SU-DHL-6 (cell line): ENCODE measurements at regions not wholly inside any gene's neighbourhood (a gene's known extent, or its start where the extent isn't known, plus 50 kb on each side); places are given as distances from the start of the nearest gene placed in this dataset.

ENCODE experiments used
- H2AFZ ChIP-seq: fragments of 200-600 bp; sonication (generic); 2 replicates; pipeline ENCODE4 v1.6.1; 2014; ENCODE audit warnings: low read depth, mild to moderate bottlenecking, moderate library complexity, mixed read lengths, antibody characterized with exemption, low read length; ENCODE audit not compliant: severe bottlenecking
- H3F3A ChIP-seq: fragments of 200-600 bp; shearing (Covaris generic); 2 replicates; pipeline ENCODE4 v1.6.0; 2016; ENCODE audit warnings: antibody characterized with exemption, mild to moderate bottlenecking; ENCODE audit not compliant: insufficient read depth
- H3K27ac ChIP-seq: fragments of 200-600 bp; sonication (generic); 2 replicates; pipeline ENCODE4 v1.5.1; 2016; ENCODE audit warnings: low read depth, mild to moderate bottlenecking, low read length, moderate library complexity, mixed read lengths
- H3K27me3 ChIP-seq: fragments of 200-600 bp; sonication (generic), shearing (Covaris generic); 2 replicates; pipeline ENCODE4 v1.6.0; 2014; ENCODE audit warnings: mild to moderate bottlenecking, low read length
- H3K36me3 ChIP-seq: fragments of 200-600 bp; sonication (generic); 2 replicates; pipeline ENCODE4 v1.6.1; 2014; ENCODE audit warnings: mild to moderate bottlenecking, low read length, mixed read lengths
- H3K4me2 ChIP-seq: fragments of 300-600, 200-600 bp; shearing (Covaris generic), sonication (generic); 2 replicates; pipeline ENCODE4 v1.6.0; 2014; ENCODE audit warnings: low read length, low read depth, mild to moderate bottlenecking; ENCODE audit not compliant: poor library complexity, severe bottlenecking
- H3K4me3 ChIP-seq: fragments of 200-600 bp; sonication (generic); 2 replicates; pipeline ENCODE4 v1.5.1; 2014; ENCODE audit warnings: antibody characterized with exemption, low read length, mild to moderate bottlenecking, mixed read lengths; ENCODE audit not compliant: insufficient read depth, poor library complexity, severe bottlenecking
- H3K79me2 ChIP-seq: fragments of 200-600 bp; sonication (generic); 2 replicates; pipeline ENCODE4 v1.6.1; 2014; ENCODE audit warnings: mild to moderate bottlenecking, low read length, moderate library complexity; ENCODE audit not compliant: insufficient read depth
- H3K9ac ChIP-seq: fragments of 200-600 bp; sonication (generic); 2 replicates; pipeline ENCODE4 v1.7.0; 2014; ENCODE audit warnings: mild to moderate bottlenecking, low read length
- H3K9me2 ChIP-seq: fragments of 200-600 bp; sonication (generic); replicated peaks from 2 replicates; pipeline ENCODE4 v1.6.1; 2014; ENCODE audit warnings: low read length; ENCODE audit not compliant: insufficient read depth
- H3K9me3 ChIP-seq: fragments of 200-600 bp; sonication (generic); 2 replicates; pipeline ENCODE4 v1.6.1; 2014; ENCODE audit warnings: low read length, mixed read lengths; ENCODE audit not compliant: insufficient read depth
- H4K20me1 ChIP-seq: fragments of 200-600 bp; sonication (generic); 2 replicates; pipeline ENCODE4 v1.6.1; 2014; ENCODE audit warnings: low read depth, mild to moderate bottlenecking, antibody characterized with exemption, low read length, moderate library complexity, mixed read lengths
- CTCF ChIP-seq: fragments of 200-600 bp; sonication (generic); IDR thresholded peaks from one replicate; pipeline ENCODE4 v1.5.1; 2017; ENCODE audit warnings: antibody characterized with exemption, mild to moderate bottlenecking, low read length, moderate library complexity; ENCODE audit not compliant: insufficient read depth, poor library complexity, severe bottlenecking
- EZH2phosphoT487 ChIP-seq: fragments of 200-600 bp; sonication (generic), shearing (Covaris generic); conservative IDR thresholded peaks from 2 replicates; pipeline ENCODE4 v1.6.1; 2018; ENCODE audit warnings: mild to moderate bottlenecking, antibody characterized with exemption, low read length, moderate library complexity, mixed read lengths

GRCh38 chr2:150931451-150931850 lies 330.2 kb downstream of the RBM43 start:
- Histone ChIP-seq H3K36me3 (no peaks in the 10 kb centered on the region), H3K4me2 (no peak overlapping the region), H3K27ac (no peak overlapping the region), H3K27me3 (no peaks in the 10 kb centered on the region), H2AFZ (no peak overlapping the region), H3F3A (no peaks in the 10 kb centered on the region), H3K9ac (no peak overlapping the region), H3K9me3 (no peaks in the 10 kb centered on the region), H4K20me1 (no peaks in the 10 kb centered on the region), H3K9me2 (no peaks in the 10 kb centered on the region), H3K4me3 (no peak overlapping the region), H3K79me2 (no peaks in the 10 kb centered on the region)
- no peak for TF ChIP-seq CTCF
- TF ChIP-seq EZH2phosphoT487, result no peak

GRCh38 chr2:150925611-150926010 lies 336.1 kb downstream of the RBM43 start:
- H2AFZ ChIP-seq, result no peak overlapping the region
- H3F3A ChIP-seq, result no peaks in the 10 kb centered on the region
- H3K9ac ChIP-seq, result no peak overlapping the region
- no peaks in the 10 kb centered on the region for H3K27me3 ChIP-seq
- H3K9me2 ChIP-seq, result no peaks in the 10 kb centered on the region
- H3K4me3 ChIP-seq, result no peak overlapping the region
- no peak overlapping the region for H3K4me2 ChIP-seq
- no peaks in the 10 kb centered on the region for H3K79me2 ChIP-seq
- no peak overlapping the region for H3K27ac ChIP-seq
- no peaks in the 10 kb centered on the region for H3K9me3 ChIP-seq
- no peak for TF ChIP-seq CTCF
- no peak for TF ChIP-seq EZH2phosphoT487
- H3K36me3 ChIP-seq, result no peaks in the 10 kb centered on the region
- no peaks in the 10 kb centered on the region for H4K20me1 ChIP-seq

GRCh38 chr2:150924878-150925277 lies 336.8 kb downstream of the RBM43 start:
- Histone ChIP-seq H3K36me3 (no peaks in the 10 kb centered on the region), H3K27me3 (no peaks in the 10 kb centered on the region), H3K27ac (no peak overlapping the region), H2AFZ (no peak overlapping the region), H4K20me1 (no peaks in the 10 kb centered on the region), H3K4me3 (no peak overlapping the region), H3K9me3 (no peaks in the 10 kb centered on the region), H3K9ac (no peak overlapping the region), H3K4me2 (no peak overlapping the region), H3K9me2 (no peaks in the 10 kb centered on the region), H3K79me2 (no peaks in the 10 kb centered on the region), H3F3A (no peaks in the 10 kb centered on the region)
- TF ChIP-seq EZH2phosphoT487 (no peak), CTCF (no peak)

- Histone ChIP-seq H3K9ac (no peak overlapping the region), H3K9me2 (no peaks in the 10 kb centered on the region), H3K4me3 (no peak overlapping the region), H3F3A (no peaks in the 10 kb centered on the region), H3K36me3 (no peaks in the 10 kb centered on the region), H3K4me2 (no peak overlapping the region), H3K27ac (no peak overlapping the region), H4K20me1 (no peaks in the 10 kb centered on the region), H2AFZ (no peak overlapping the region), H3K79me2 (no peaks in the 10 kb centered on the region), H3K9me3 (no peaks in the 10 kb centered on the region), H3K27me3 (no peaks in the 10 kb centered on the region)
- no peak for TF ChIP-seq CTCF
- no peak for TF ChIP-seq EZH2phosphoT487
Measured at GRCh38 chr2:150919901-150920300, 341.8 kb downstream of the RBM43 start.
